Gastroesophageal sphincter (tissue), 3 donors: ENCODE measurements at regions not wholly inside any gene's neighbourhood (a gene's known extent, or its start where the extent isn't known, plus 50 kb on each side); places are given as distances from the start of the nearest gene placed in this dataset.

ENCODE experiments used
- EP300 ChIP-seq: sonication (generic); formaldehyde crosslinking; IDR thresholded peaks from one replicate; pipeline ENCODE4 v1.6.1; 2017; ENCODE audit warnings: antibody characterized with exemption, mild to moderate bottlenecking
- POLR2A ChIP-seq, 2 donors: fragments of 450-650 bp; IDR thresholded peaks; one replicate each; pipeline ENCODE4 v1.6.1; 2017; ENCODE audit warnings: antibody characterized with exemption in 2 of 2, mild to moderate bottlenecking in 2 of 2, moderate library complexity in 1 of 2
- POLR2AphosphoS5 ChIP-seq: sonication (generic); formaldehyde crosslinking; IDR thresholded peaks from one replicate; pipeline ENCODE4 v1.6.1; 2017; ENCODE audit warnings: antibody characterized with exemption
- TF ChIP-seq, protein P1 (sequence below), 4 experiments: fragments of 200-600 bp in 2 of 4; fragments of 450-650 bp in 2 of 4; sonication (generic) in 1 of 4; IDR thresholded peaks; one replicate each; pipeline ENCODE4 v1.5.1; 2017 to 2019; ENCODE audit warnings: antibody characterized with exemption in 4 of 4, mild to moderate bottlenecking in 2 of 4, moderate library complexity in 2 of 4

DNA sequence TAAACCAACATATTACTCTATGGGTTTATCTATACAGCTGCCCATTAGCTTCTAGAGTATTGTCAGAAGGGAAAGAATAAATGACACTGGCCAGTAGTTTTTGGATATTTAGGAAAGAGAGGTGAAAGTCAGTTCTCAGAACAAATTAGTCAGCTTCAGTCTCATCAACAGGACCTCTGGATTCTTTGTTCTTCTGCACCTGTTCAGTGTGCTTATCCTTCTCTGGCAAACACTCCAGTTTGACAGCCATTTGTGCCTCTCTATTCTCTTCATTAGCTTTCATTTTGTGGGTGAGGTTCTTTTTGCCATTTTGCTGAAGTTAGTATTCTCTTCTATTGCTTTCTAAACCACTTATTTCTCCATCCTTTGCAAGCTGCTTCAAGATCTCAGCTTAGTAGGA lies 107.0 kb downstream of the PCDH18 start:
- TF ChIP-seq, protein P1, sequence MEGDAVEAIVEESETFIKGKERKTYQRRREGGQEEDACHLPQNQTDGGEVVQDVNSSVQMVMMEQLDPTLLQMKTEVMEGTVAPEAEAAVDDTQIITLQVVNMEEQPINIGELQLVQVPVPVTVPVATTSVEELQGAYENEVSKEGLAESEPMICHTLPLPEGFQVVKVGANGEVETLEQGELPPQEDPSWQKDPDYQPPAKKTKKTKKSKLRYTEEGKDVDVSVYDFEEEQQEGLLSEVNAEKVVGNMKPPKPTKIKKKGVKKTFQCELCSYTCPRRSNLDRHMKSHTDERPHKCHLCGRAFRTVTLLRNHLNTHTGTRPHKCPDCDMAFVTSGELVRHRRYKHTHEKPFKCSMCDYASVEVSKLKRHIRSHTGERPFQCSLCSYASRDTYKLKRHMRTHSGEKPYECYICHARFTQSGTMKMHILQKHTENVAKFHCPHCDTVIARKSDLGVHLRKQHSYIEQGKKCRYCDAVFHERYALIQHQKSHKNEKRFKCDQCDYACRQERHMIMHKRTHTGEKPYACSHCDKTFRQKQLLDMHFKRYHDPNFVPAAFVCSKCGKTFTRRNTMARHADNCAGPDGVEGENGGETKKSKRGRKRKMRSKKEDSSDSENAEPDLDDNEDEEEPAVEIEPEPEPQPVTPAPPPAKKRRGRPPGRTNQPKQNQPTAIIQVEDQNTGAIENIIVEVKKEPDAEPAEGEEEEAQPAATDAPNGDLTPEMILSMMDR (IDR thresholded peaks at IDR 0.05): no peak
- no peak for TF ChIP-seq POLR2A (IDR thresholded peaks at IDR 0.05)
- TF ChIP-seq POLR2AphosphoS5: no peak
- no peak for TF ChIP-seq EP300
